ENCODE measurements at regions not wholly inside any gene's neighbourhood (a gene's known extent, or its start where the extent isn't known, plus 50 kb on each side); places are given as distances from the start of the nearest gene placed in this dataset.

DNA sequence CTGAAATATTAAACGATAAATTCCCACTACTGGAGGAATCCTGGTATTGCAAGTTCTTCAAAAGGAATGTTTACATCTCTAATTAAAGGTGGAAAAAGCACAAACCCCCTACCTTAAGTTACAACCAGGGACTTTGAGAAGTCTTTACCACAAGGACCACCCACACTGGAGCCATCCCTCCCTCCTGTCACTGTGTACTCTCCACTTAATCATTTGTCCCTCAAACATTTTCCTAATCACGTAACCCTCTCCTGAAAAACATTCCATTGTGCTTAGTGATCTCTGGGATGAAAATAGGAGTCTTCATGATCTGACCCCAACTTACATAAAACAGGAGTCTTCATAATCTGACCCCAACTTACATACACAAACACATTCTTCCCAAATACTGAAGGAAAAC, 85.7 kb downstream of the SUCLG1 start:
- Histone ChIP-seq H3K9me3 (ENCODE audit: insufficient read depth, low read depth, low read length) (no peaks in the 10 kb centered on the region), H3K27ac (ENCODE audit: low read depth, low read length) (no peak overlapping the region), H3K4me3 (ENCODE audit: low read length) (no peak overlapping the region), H3K4me1 (ENCODE audit: insufficient read depth, low read length) (no peaks in the 10 kb centered on the region), H3K9ac (ENCODE audit: low read depth, low read length) (no peak overlapping the region), H3K27me3 (ENCODE audit: insufficient read depth, low read length) (no peaks in the 10 kb centered on the region), H3K36me3 (ENCODE audit: insufficient read depth, low read length) (no peaks in the 10 kb centered on the region)
- 95% methylated on average over 2 of the region's 2 CpGs for WGBS

DNA sequence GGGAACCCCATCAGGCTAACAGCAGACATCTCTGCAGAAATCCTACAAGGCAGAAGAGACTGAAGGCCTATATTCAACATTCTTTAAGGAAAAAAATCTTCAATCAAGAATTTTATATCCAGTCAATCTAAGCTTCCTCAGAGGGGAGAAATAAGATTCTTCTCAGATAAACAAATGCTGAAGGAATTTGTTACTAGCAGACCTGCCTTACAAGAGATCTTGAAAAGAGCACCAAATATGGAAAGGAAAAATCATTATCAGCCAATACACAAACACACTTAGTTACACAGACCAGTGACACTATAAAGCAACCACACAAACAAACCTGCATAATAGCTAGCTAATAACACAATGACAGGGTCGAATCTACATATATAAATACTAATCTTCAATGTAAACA, 96.5 kb downstream of the SUCLG1 start:
- no peaks in the 10 kb centered on the region for H3K27me3 ChIP-seq (ENCODE audit: insufficient read depth, low read length)
- no peak overlapping the region for H3K27ac ChIP-seq (ENCODE audit: low read depth, low read length)
- no peaks in the 10 kb centered on the region for H3K4me1 ChIP-seq (ENCODE audit: insufficient read depth, low read length)
- H3K4me3 ChIP-seq (ENCODE audit: low read length), result no peak overlapping the region
- H3K9ac ChIP-seq (ENCODE audit: low read depth, low read length), result no peak overlapping the region
- H3K36me3 ChIP-seq (ENCODE audit: insufficient read depth, low read length), result no peaks in the 10 kb centered on the region
- WGBS, result 90% methylated on average over 1 of the region's 1 CpG
- peaks cover 12% of the 10 kb centered on the region for H3K9me3 ChIP-seq (ENCODE audit: insufficient read depth, low read depth, low read length)

DNA sequence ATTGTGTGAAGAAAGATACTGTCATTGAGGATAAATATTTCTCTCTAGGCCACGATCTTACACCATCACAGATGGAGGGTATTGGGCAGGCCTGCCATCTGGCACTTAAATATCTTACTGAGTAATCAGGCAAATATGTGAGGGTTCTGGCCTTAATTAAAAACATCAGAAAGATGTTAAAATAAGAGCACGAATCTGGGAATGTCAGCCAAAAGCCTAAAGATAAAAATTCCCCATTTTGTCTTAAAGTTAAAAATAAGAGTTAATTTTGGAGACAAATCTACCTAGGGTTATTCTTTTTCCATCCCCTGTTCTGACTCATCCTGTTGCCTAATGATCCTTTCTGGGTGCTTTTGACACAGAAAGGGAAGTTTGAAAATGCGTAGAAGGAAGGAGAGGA, 121.0 kb downstream of the SUCLG1 start:
- H3K9ac ChIP-seq (ENCODE audit: low read depth, low read length), result no peak overlapping the region
- H3K27me3 ChIP-seq (ENCODE audit: insufficient read depth, low read length), result no peaks in the 10 kb centered on the region
- 100% methylated on average over 1 of the region's 3 CpGs for WGBS
- H3K36me3 ChIP-seq (ENCODE audit: insufficient read depth, low read length), result no peaks in the 10 kb centered on the region
- no peaks in the 10 kb centered on the region for H3K9me3 ChIP-seq (ENCODE audit: insufficient read depth, low read depth, low read length)
- no peak overlapping the region for H3K27ac ChIP-seq (ENCODE audit: low read depth, low read length)
- no peaks in the 10 kb centered on the region for H3K4me1 ChIP-seq (ENCODE audit: insufficient read depth, low read length)
- no peak overlapping the region for H3K4me3 ChIP-seq (ENCODE audit: low read length)

DNA sequence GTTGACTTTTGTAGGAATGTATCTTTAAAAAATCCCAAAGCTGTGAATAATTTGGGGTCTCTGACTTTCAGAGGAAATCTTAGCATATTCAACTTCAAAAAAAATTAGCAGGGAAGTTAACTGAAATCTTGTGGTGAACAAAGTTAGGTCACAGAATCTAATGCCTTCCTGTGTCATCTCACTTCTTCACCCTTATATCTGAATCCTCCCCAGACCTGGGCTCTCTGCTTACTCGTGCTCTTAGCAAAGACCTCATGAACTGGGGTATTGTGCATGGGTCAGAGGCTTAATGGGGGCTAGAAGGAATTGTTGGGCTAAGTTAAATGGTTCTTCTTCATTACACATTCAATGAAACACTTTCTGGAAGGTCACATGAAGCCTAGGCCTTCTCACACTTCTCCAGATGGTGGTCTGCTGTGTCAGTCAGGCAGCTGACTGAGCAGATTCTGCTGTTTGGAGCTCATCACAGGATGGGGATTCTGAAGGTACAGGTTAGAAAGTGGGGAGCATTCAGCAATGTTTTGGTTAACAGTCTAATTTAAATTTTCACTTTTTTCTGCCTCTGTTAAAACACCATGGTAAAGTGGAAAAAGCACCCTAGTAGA, 131.3 kb downstream of the SUCLG1 start:
- H3K4me3 ChIP-seq (ENCODE audit: low read length), result no peak overlapping the region
- H3K27me3 ChIP-seq (ENCODE audit: insufficient read depth, low read length), result no peaks in the 10 kb centered on the region
- no peaks in the 10 kb centered on the region for H3K9me3 ChIP-seq (ENCODE audit: insufficient read depth, low read depth, low read length)
- H3K9ac ChIP-seq (ENCODE audit: low read depth, low read length), result no peak overlapping the region
- H3K27ac ChIP-seq (ENCODE audit: low read depth, low read length), result no peak overlapping the region
- H3K4me1 ChIP-seq (ENCODE audit: insufficient read depth, low read length), result no peaks in the 10 kb centered on the region
- no peaks in the 10 kb centered on the region for H3K36me3 ChIP-seq (ENCODE audit: insufficient read depth, low read length)
- WGBS, result 100% methylated on average over 1 of the region's 1 CpG

DNA sequence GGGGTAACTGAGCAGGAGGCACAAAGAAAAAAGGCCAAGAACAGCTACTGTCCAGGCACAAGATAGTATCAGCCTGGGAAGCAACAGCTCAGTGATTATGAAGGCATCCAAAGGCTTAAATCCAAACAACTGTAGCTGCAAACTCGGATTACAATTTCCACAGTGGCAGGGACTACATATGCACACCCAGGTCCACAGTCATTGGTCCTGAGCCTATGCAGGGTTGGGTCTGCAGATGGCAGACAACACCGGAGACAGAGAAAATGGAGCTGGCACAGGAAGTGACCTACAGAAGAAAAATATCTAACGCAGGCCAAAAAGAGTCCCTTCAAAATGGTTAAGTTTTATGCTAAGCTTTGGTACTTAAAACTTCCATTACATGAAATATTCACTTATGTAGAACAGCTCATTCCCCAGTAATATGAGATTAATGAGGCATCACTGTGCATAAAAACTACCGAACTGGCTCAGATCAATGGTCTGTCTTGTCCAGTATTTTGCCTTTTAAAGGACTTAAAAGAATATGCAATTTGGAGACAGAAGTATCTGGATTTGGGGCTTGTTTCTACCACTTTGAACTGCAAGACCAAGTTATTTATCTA, 132.1 kb downstream of the SUCLG1 start:
- Histone ChIP-seq H3K9ac (ENCODE audit: low read depth, low read length) (no peak overlapping the region), H3K27me3 (ENCODE audit: insufficient read depth, low read length) (no peaks in the 10 kb centered on the region), H3K4me3 (ENCODE audit: low read length) (no peak overlapping the region), H3K27ac (ENCODE audit: low read depth, low read length) (no peak overlapping the region), H3K4me1 (ENCODE audit: insufficient read depth, low read length) (no peaks in the 10 kb centered on the region), H3K36me3 (ENCODE audit: insufficient read depth, low read length) (no peaks in the 10 kb centered on the region), H3K9me3 (ENCODE audit: insufficient read depth, low read depth, low read length) (no peaks in the 10 kb centered on the region)
- 93% methylated on average over 4 of the region's 4 CpGs for WGBS

DNA sequence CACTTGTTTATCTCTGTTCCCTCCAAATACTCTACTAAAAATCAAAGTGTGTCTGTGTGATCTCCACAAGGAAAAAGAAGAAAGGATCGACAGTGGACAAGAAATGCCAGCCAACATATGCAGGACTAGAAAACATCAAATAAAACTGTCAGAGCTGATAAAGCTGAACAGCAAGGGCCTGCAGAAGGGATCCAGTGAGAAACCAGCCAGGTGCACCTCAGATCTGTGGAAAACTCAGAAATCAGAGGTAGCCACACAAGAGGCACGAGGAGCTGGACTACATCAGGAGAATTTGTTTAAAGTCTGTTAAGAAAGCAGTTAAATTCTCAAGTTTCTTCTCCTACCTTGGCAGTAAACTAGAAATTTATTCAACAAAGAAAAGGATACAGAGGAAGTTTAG, 135.2 kb downstream of the SUCLG1 start:
- H3K9ac ChIP-seq (ENCODE audit: low read depth, low read length), result no peak overlapping the region
- no peaks in the 10 kb centered on the region for H3K4me1 ChIP-seq (ENCODE audit: insufficient read depth, low read length)
- no peak overlapping the region for H3K4me3 ChIP-seq (ENCODE audit: low read length)
- H3K36me3 ChIP-seq (ENCODE audit: insufficient read depth, low read length), result no peaks in the 10 kb centered on the region
- 93% methylated on average over 2 of the region's 2 CpGs for WGBS
- H3K27me3 ChIP-seq (ENCODE audit: insufficient read depth, low read length), result no peaks in the 10 kb centered on the region
- H3K9me3 ChIP-seq (ENCODE audit: insufficient read depth, low read depth, low read length), result no peaks in the 10 kb centered on the region
- H3K27ac ChIP-seq (ENCODE audit: low read depth, low read length), result no peak overlapping the region

DNA sequence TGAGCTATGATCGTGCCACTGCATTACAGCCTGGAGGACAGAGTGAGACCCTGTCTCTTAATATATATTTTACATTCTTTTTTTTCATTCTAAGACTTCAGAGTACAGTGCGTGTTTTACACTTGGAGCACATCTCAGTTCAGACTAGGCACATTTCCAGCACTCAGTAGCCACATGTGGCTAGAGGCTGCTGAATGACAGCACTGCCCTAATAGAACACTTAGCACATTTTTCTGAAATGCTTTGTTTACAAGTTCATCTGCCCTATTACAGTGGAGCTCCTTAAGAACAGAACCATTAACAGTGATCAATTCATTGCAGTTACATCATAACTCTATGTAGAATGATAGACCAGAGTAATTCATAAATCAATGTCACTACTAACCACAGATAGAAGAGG, 138.1 kb downstream of the SUCLG1 start:
- WGBS, result 96% methylated on average over 2 of the region's 2 CpGs
- Histone ChIP-seq H3K27me3 (ENCODE audit: insufficient read depth, low read length) (no peaks in the 10 kb centered on the region), H3K4me1 (ENCODE audit: insufficient read depth, low read length) (peaks cover 7% of the 10 kb centered on the region; the same call in 1 of the 2 replicates), H3K36me3 (ENCODE audit: insufficient read depth, low read length) (no peaks in the 10 kb centered on the region), H3K4me3 (ENCODE audit: low read length) (no peak overlapping the region), H3K9me3 (ENCODE audit: insufficient read depth, low read depth, low read length) (no peaks in the 10 kb centered on the region), H3K9ac (ENCODE audit: low read depth, low read length) (no peak overlapping the region), H3K27ac (ENCODE audit: low read depth, low read length) (no peak overlapping the region)

DNA sequence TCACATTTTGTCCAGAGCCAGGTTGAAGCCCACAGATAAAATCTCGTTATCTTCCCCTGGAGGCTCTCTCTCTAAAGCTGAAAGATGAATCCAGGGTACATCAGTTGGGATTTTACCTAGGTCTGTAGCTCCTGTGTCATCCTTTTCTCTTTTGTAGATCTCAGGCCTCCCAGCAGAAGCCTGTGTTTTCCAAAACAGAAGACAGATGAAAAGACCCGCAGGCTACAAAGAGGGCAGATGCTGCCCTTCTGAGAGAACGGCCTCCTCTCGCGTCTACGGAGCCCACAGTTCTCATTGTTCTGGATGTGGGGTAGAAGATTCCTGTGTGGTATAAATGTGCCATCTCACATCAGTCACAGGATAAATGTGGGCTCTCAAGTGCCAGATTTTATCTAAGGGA, 139.5 kb downstream of the SUCLG1 start:
- Histone ChIP-seq H3K9me3 (ENCODE audit: insufficient read depth, low read depth, low read length) (no peaks in the 10 kb centered on the region), H3K27ac (ENCODE audit: low read depth, low read length) (no peak overlapping the region), H3K4me1 (ENCODE audit: insufficient read depth, low read length) (peaks cover 11% of the 10 kb centered on the region), H3K36me3 (ENCODE audit: insufficient read depth, low read length) (no peaks in the 10 kb centered on the region), H3K27me3 (ENCODE audit: insufficient read depth, low read length) (no peaks in the 10 kb centered on the region), H3K4me3 (ENCODE audit: low read length) (no peak overlapping the region), H3K9ac (ENCODE audit: low read depth, low read length) (no peak overlapping the region)
- 85% methylated on average over 6 of the region's 6 CpGs for WGBS

DNA sequence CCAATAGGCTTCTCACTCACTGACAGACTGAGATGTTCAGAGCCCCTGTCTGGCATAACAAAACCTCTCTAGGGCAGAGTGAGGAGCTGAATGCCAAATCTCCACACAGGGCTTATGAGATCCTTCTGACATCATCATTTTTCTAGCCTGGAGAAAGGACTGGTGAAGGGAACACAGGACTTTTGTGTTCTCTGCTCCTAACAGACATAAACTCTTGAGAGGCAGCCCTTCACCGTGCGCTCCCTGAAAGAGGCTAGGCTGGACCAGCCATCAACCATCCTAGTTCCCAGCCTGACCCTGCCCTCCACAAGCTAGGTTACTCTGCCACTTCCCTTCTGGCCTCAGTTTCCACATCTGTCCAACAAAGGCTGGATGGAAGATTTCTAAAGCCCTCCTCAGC, 141.9 kb downstream of the SUCLG1 start:
- WGBS, result 89% methylated on average over 2 of the region's 2 CpGs
- no peak overlapping the region for H3K9ac ChIP-seq (ENCODE audit: low read depth, low read length)
- peaks cover 11% of the 10 kb centered on the region for H3K4me1 ChIP-seq (ENCODE audit: insufficient read depth, low read length)
- H3K27ac ChIP-seq (ENCODE audit: low read depth, low read length), result no peak overlapping the region
- H3K36me3 ChIP-seq (ENCODE audit: insufficient read depth, low read length), result no peaks in the 10 kb centered on the region
- no peaks in the 10 kb centered on the region for H3K27me3 ChIP-seq (ENCODE audit: insufficient read depth, low read length)
- H3K4me3 ChIP-seq (ENCODE audit: low read length), result no peak overlapping the region
- H3K9me3 ChIP-seq (ENCODE audit: insufficient read depth, low read depth, low read length), result no peaks in the 10 kb centered on the region

DNA sequence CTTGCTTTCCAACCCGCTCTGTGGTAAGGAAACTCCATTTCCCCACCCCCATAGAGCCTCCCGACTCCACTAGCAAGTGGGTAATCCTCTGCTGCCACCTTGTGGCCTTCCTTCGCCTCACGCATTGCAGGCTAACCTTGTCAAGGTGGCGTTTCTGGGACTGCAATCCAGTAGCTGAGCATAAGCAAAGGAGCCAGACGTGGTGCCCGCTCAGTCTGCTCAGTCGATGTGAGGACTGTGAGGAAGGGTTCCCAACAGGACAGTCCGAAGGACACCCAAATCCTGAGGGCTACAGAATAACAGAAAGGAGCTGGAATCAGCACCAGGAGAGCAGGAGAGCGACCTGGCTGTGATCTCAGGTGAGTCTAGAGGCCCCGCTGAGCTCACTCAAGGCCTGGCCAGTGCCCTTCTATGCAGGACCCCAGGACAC, 144.2 kb downstream of the SUCLG1 start:
- Histone ChIP-seq H3K36me3 (ENCODE audit: insufficient read depth, low read length) (no peaks in the 10 kb centered on the region), H3K27ac (ENCODE audit: low read depth, low read length) (no peak overlapping the region), H3K4me1 (ENCODE audit: insufficient read depth, low read length) (peaks cover 11% of the 10 kb centered on the region), H3K9ac (ENCODE audit: low read depth, low read length) (no peak overlapping the region), H3K27me3 (ENCODE audit: insufficient read depth, low read length) (no peaks in the 10 kb centered on the region), H3K9me3 (ENCODE audit: insufficient read depth, low read depth, low read length) (no peaks in the 10 kb centered on the region), H3K4me3 (ENCODE audit: low read length) (no peak overlapping the region)
- WGBS, result 28% methylated on average over 11 of the region's 11 CpGs

DNA sequence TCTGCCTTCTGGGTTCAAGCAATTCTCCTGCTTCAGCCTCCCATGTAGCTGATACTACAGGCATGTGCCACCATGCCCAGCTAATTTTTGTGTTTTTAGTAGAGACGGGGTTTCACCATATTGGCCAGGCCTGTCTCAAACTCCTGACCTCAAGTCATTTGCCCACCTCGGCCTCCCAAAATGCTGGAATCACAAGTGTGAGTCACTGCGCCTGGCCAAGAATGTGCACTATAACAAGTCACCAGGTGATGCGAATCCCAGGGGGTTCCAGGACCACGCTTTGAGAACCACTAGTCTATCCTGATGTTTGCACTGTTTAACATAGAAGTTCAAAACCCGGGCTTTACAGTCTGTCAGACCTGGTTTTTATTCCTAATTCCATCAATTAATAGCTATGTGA, 144.8 kb downstream of the SUCLG1 start:
- Histone ChIP-seq H3K4me3 (ENCODE audit: low read length) (no peak overlapping the region), H3K27ac (ENCODE audit: low read depth, low read length) (no peak overlapping the region), H3K9me3 (ENCODE audit: insufficient read depth, low read depth, low read length) (no peaks in the 10 kb centered on the region), H3K27me3 (ENCODE audit: insufficient read depth, low read length) (no peaks in the 10 kb centered on the region), H3K4me1 (ENCODE audit: insufficient read depth, low read length) (peaks cover 11% of the 10 kb centered on the region), H3K36me3 (ENCODE audit: insufficient read depth, low read length) (no peaks in the 10 kb centered on the region), H3K9ac (ENCODE audit: low read depth, low read length) (no peak overlapping the region)
- 96% methylated on average over 6 of the region's 6 CpGs for WGBS

DNA sequence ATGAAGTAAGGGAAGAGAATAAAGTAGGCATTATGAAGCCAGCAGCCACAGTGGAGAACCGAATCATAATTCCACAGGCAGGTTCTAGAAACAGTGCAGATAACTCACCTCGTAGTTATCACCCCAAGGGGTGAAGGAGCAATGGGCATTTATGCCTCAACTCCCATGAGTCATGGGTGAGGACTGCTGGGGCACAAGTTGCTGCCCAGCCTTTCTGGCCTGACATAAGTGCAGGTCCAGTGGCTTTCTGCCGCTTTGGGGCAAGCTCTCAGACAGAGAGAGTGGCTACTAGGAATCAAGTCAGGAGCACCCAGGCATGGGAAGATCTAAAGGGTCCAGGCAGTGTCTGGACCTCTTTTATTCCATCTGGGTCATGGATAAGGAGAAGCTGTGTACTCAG, 149.8 kb downstream of the SUCLG1 start:
- H3K27me3 ChIP-seq (ENCODE audit: insufficient read depth, low read length), result no peaks in the 10 kb centered on the region
- 0 out of 2 replicates have a peak, but pooled peaks cover 7% of the 10 kb centered on the region for H3K36me3 ChIP-seq (ENCODE audit: insufficient read depth, low read length)
- H3K27ac ChIP-seq (ENCODE audit: low read depth, low read length), result no peak overlapping the region
- H3K9ac ChIP-seq (ENCODE audit: low read depth, low read length), result no peak overlapping the region
- no peaks in the 10 kb centered on the region for H3K4me1 ChIP-seq (ENCODE audit: insufficient read depth, low read length)
- H3K9me3 ChIP-seq (ENCODE audit: insufficient read depth, low read depth, low read length), result peaks cover 29% of the 10 kb centered on the region
- H3K4me3 ChIP-seq (ENCODE audit: low read length), result no peak overlapping the region
- 75% methylated on average over 3 of the region's 3 CpGs for WGBS

All from HUES64 (cell line).